ENCODE measurements at regions not wholly inside any gene's neighbourhood (a gene's known extent, or its start where the extent isn't known, plus 50 kb on each side); places are given as distances from the start of the nearest gene placed in this dataset.

DNA sequence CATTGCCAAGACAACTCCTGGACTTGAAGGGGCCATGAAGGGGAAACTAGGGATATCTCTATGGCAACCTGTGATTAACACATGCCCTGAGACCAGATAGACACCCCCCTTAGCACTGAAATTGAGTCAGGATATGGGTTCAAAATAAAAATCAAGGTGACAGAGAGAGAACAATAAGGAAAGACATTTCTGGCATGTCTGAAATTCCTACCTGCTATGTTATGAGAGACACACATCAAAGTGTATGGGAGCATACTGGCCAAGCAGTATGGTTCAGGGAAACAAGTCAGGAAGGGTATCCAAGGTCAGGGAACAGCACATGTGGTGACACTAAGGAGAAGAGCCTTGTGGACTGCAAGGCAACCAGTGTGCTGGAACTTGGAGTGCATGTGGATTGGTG lies 388.7 kb downstream of the SHQ1 start:
- no peak for DNase-seq (ENCODE audit: low read depth)

DNA sequence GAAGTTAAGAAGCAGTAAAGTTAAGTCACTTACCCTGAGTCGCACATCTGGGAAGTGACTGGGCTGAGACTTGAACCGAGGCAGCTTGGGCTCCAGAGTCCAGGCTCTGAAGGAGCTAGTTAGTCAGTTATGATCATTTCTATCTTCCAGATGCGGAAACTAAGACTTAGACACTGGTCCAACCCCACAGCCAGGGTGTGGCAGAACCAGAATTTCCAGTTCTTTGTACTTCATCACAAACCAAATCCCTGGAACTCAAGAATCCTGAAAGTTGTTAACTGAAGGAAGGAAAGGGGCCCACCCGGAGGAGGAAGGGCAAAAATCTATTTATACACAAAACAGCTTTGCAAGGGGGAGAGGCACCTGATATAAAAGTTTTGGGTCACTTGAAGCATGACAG lies 389.9 kb downstream of the SHQ1 start:
- no peak for DNase-seq (ENCODE audit: low read depth)

DNA sequence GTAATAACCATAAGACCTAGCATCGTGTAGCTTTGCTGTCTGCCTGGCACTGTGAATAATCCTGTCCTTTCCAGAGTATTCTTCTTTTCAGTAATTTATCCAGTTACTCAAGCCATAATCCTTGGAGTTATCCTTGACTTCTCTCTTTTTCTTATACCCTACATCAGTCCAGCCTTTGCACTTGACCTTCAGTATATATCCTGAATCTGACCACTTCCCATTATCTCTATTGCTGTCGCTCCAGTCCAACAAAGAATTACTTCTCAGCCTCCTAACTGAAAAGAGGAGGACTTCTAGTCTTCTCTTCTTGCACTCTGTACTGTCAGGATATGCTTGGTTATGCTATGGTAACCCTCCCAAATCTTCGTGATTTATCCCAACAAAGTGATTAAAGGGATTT lies 393.8 kb downstream of the SHQ1 start:
- no peak for DNase-seq (ENCODE audit: low read depth)

DNA sequence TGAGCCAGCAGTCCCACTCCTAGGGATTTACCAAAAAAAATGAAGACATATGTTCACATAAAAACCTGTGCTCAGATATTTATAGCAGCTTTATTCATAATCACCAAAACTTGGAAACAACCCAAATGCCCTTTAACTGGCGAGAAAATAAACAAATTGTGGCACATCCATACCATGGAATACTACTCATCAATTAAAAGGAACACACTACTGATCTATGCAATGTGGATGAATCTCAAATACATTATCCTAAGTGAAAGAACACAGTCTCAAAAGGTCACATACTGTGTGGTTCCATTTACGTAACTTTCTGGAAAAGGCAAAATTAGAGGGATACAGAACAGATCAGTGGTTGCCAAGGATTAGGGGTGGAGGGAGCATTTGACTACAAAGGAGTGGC lies 394.5 kb downstream of the SHQ1 start:
- DNase-seq (ENCODE audit: low read depth): no peak

DNA sequence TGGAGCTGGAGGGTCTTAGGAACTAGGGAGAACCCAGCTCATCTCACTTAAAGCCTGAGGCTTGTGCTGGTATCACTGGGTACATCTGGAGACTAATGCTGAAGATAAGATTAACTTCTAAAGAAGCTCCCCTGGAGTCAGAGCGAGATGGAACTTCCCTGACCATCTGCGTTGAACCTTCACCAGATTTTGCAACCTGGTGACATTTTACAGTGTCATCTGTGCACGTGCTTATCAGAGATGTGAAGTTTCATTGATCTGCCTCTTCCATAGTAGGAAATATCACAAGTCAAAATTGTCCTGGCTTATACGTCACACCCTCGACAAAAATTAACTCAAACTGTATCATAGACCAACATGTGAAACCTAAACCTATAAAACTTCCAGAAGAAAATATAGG lies 395.5 kb downstream of the SHQ1 start:
- DNase-seq (ENCODE audit: low read depth): no peak

DNA sequence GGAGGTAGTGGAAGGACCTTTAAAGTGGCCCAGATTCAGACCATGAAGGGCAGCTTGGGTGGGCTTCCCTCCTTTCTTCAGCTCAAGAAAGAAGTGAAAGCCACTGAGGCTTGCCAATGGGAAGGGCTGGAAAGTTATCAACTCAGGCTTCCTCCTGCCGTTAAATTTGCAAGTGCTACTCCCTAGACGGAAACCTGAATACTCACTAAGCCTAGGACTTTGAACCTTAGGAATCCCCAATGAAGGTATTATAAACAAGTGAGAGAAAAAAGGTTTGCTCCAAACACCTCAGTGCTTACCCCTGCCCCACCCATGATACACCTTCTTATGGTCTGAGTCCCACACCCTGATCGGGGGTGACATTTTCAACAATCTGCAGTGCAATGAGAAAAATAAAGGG lies 396.4 kb downstream of the SHQ1 start:
- no peak for DNase-seq (ENCODE audit: low read depth)

DNA sequence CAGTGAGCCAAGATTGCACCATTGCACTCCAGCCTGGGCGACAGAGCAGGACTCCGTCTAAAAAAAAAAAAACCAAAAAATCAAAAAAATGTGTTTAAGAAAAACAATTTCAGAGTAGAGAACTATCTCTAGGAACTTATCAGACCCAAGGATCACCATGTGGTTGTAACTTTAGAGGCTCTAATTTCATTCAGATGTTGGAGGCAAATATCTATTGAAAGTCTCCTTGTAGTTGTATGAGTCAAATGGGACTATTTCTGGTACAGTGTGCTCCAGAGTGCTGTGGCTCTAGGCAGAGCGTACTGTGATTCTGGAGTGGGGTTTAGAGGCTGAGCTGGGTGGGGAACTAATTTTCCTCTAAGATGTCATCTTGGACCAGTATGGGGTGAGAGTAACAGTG lies 398.7 kb downstream of the SHQ1 start:
- DNase-seq (ENCODE audit: low read depth): peak; percentile 61

DNA sequence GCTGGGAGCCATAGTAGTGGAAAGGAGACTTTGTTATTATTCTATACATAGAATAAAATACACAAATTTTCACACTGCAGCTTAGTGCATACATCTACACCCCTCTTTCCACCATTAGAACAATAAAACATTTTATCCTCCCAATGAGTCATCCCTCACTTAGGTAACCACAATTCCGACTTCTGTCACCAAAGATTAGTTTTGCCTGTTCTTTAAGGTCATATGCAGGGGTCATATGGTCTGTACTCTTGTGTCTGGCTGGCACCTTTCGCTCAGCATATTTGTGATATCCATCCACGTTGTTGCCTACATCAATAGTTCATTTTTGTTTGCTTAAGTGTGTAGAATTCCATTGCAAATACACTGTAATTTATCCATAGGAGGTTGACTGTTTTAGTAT lies 399.4 kb downstream of the SHQ1 start:
- DNase-seq (ENCODE audit: low read depth): no peak

DNA sequence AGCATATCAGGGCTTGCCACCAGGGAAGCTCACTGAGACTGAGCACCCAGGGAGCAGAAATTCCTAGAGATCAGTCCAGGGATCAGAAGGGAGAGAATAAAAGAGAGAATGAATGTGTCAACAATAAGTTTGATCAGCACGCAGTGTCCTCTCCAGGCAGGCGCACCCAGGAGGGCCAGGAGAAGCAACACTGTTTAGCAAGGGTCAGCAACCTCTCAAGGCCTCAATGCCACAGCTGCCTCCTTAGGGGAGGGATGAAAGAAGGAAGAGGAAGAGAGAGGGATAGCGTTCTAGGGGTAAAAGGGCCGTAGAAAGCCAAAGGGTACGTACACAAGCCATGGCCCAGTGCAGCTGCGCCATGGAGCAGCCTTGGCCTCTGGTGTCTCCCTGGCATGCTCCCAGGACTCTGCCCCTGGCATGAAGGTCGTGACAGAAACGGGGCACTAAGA lies 399.8 kb downstream of the SHQ1 start:
- no peak for DNase-seq (ENCODE audit: low read depth)

DNA sequence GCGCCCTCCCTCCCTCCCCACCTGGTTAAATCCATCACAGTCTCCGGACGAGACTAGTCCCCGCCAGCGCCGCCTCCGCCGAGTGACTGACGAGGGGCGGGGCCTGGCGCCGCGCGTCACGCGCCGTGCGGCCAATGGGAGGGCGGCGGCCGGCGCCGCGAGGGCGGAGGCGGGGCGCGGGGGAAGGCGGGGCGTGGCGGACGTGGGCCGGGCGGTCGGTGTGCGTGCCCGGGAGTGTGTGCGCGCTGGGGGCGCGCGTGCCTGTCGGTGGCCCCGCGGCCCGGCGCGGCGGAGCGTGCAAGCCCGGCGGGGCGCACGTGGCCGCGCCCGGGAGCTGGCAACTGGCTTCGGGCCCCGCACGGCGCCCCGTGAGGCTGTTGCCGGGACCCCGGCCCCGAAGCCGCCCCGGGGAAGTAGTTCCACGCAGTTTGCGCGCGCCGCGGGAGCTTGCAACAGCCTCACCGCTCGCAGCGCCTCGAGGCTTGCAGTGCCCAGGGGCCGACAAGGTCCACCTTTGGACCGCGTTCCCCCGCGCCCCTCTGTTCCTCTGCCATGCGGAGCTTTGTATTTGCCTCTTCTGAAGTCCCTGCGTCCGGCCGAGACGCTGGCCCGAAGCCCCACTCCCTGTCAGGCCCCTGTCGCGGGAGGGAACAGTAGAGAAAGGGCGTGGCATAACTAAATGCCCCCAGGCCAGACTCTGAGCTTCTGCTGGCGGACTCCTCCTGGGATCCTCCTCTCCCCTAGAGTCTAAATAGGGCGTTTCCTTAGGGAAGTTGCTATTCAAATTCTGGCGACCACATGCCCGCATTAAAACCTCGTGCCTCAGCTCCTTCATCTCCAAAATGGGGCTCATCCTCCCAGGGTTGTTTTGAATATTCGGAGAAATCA lies 400.9 kb downstream of the SHQ1 start:
- DNase-seq (ENCODE audit: low read depth): peak; percentile 83

DNA sequence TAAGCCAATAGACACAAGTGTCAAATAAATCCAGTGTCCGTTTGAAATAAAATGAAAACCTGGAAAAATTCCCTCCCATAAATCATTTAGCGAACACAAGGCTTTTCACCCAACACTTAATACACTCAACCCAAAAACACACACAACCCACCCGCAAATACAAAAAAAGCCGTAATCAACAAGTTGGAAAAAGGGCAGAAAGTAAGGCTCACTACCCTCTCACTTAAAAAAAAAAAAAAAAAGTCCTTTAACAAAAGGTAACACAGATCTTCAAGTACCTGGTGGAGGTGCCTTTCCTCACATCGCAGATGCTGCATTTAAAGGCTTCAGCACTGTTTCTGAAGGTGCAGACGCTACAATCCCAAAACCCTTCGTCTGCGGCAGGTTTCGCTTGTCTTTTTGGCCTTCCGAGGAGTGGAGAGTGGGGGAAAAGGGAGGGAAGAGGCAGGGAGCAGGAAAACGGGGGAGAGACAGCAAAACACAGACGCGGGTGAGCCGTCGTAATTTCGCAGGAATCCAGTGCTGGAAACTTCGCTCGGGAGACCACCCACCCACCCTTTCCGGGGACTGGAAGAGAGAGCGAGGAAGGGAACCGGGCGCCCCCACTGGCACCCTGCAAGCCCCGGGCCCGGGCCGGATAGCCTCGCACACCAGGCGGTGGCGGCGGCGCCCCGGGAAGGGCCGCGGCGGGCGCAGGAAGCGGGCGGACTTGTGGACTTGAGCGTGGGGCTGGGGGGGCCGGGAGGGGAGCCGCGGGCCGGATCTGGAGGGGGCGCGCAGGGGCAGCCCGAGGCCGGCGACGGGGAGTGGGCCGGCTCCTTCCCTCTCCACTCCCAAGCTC lies 401.8 kb downstream of the SHQ1 start, which contains the start of gene RYBP:
Gene RYBP, minus strand, starts transcription at position 404 of the 841 bp plus-strand sequence.
- DNase-seq (ENCODE audit: low read depth): no peak

DNA sequence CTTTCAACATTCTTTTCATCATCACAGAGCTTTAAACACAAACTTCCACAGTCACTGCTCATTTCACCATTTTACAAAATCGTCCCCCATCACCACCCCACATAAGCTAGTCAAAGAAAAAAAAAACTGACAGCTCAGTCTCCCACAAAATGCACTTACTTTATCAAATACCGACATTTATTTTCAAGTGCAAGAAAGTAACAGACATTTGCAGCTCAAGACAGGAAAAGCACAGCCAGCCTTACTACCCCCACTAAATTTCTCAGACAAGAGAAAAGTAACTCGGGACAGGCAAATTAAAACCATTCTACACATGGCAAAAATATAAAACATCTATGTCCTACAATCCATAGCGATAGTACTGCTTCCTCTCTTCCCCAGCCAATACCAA lies 402.4 kb downstream of the SHQ1 start:
- DNase-seq (ENCODE audit: low read depth): no peak

DNA sequence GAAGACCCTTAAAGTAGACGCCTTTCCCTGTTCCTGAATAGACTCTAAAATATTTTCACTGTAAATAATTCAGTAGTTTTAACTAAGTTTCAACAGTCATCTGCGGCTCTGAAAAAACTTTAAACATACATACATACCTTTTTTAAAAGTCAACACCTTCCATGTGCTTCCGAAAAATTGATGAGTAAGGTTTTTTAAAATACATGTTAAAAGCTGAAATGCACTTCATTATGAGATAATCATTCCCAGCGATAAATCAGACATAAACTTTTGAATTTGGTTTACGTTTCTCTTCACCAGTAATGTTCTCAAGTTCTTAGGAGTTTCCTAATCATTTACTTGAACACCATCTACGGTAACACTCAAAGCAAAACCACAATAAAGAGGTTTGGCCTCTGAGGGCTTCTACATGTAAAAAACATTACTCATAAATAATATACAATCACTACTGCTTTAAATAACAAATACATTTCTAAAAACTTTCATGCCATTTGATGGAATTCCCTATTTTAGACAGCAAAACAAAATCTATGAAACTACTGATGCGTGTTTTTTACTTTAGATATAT lies 403.5 kb downstream of the SHQ1 start:
- no peak for DNase-seq (ENCODE audit: low read depth)

DNA sequence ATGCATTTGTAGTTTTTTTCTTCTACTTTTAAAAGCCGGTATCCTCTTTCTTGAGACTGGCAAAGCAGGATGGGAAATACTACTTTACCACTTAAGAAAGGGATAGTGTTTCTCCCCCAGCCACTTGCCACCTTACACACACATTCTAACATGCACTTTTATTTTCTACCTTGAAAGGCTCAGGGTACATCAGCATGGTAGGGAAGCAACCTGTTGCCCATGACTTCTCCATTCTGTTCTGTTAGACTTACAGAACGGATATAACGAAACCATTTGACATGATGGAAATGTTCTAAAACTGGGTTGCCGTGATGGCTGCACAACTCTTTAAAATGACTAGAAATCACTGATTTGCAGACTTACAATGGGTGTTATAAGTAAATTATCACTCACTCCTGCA lies 405.5 kb downstream of the SHQ1 start:
- DNase-seq (ENCODE audit: low read depth): no peak

DNA sequence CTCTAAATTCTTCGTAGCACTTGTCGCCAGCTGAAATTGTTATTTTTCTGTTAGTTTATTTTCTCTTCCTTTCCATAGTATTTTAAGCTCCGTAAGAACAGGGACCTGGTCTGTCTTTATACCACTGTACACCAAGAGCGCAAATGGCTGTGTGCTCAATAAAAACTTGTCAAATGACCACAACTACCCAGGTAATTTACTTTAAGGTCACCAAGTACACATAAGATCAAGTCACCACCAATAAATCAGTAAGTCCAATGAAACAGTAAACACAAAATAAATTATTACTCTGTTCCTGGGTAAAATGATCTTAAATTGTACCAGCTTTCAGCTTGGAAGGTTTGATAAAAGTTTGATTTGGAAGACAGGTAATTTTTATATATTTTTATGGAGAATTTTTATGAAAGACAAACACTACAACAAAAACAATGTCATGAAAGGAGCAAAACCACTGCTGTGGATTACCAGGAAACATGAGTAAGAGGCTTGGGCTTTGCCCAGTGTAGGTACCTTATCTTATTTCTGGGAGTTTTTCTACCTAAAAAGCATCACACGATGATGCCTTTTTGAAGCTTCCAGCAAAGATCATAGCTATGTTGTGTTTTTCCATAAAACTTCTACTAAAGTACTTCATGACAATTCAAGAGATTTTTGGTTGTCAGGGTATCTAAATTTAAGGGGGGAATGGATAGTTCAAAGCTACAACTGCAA lies 406.8 kb downstream of the SHQ1 start:
- no peak for DNase-seq (ENCODE audit: low read depth)

DNA sequence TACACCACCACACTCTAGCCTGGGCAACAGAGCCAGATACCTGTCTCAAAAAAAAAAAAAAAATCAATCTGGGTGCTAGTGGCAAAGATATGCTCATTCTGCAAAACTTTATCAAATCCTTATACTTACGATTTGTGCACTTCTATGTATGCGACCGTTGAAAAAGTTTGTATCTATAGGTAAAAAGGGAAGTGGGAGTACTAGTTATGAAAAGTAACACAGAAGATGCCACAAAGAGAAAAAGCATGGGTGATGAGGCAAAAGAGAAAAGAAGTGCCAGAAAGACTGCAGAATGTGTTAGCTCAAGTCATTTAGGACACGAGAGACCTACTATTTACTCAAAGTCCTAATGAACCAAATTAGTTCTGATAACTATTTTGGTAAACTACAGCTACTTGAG lies 407.8 kb downstream of the SHQ1 start:
- no peak for DNase-seq (ENCODE audit: low read depth)

DNA sequence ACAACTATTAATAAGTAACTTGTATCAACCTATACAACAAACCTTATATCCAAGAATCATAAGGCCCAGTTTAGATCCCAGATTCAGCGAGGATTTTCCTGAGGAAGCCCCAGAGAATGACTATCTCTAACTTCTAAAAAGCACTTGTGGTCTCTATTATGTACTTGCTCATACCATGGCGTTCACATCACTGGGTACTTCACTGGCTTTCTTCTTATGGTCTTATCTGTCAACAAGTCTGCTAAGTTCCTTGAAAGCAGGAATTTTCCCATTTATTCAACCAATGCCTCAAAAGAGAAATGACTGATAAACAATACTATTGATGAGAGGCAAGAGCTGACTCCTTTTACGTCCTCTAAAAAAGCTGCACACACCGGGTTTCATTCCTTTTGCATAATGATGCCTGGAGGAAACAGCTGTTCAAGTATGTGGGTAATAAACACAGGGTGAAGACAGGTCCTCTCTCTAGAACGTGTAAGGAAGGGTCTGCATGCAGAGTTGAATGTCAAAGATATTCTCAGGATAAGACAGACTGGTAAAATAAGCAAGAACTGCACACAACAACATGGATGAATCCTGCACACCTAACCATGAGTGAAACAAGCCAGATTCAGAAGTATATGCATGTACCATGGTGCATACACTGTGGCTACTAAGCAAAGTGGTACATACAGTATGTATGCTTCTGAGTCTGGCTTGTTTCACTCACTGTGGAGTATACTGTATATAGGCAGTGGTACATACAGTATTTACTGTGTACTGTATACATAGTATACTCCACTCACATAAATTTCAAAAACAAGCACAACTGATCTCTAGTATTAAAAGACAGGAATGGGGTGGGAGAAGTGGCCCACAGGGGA lies 408.7 kb downstream of the SHQ1 start:
- no peak for DNase-seq (ENCODE audit: low read depth)

DNA sequence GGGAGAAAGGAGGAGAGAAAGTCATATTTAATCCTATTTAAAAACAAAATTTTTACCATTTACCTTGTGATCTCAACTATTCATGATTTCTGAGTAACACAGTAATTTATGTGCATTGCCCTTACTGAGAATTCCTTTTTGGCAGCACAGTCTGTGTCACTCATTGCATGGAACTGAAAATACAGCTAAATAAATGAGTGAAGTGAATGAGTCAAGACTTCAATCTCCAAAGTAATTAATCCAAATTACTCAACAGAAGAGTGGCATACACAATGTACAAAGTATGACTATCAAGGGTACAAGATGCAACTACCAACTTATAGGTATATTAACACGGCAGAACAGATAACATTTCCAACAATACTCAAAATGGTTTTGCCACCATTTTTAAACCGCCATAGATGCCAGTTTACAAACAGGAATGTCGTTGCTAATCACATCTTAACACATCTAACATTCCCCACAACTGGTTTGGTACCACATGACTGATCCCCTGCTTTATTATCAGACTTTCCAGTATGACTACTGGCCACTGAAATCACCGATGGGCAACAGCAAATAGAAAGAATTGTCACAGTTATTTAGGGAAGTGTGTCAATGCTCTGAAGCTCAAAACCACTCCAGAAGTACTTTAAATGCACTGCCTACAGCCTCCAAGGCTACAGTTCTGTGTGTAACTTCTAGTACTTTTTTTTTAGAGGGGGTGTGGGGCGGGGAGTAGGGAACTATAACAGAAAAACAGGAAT lies 410.4 kb downstream of the SHQ1 start:
- DNase-seq (ENCODE audit: low read depth): no peak

DNA sequence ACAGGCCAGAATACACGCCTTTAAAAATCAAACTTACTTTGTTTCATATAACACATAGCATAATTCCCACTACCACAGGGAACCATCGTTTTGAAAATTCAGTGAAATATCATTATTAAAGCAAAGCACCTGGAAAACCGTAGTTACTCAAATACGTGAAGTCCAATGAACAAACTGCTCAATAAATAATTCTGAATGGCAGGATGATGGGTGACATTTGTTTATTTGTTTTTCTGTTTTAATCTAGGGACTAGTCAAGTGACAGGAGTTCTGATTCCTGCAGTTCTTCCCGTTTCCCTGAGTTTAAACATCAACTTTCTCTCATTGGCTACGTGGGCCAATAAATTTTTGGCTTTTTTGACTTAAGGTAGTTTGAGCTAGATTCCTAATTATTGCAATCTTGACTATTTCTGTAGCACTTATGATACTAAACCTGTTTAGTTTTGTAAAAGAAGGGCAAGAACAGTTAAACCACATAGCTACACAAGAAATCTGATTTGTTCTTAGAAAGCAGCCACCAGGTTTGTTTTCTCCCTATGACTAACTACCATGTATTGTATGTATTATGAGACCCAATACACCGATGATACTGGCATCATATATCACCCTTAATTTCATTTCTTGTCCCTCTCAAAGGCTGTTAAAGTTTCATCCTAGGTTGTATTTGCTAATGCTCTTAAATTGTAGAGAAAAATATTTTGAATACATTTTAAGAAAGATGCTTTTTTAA lies 411.2 kb downstream of the SHQ1 start:
- DNase-seq (ENCODE audit: low read depth): no peak

DNA sequence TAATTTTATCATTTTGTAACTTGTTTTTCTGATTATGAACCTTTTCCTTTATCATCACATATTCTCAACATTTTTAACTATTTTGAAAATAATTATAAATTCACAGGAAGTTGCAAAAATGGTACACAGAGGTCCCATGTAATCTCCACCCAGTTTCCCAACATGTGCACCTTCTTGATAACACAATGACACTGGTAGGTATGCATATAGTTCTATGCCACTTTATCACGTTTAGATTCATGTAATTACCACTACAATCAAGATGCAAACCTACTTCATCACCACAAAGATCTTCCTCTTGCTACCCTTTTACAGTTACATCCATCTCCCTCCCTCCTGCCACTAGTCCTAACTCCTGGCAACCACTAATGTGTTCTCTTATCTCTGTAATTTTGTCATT lies 413.9 kb downstream of the SHQ1 start:
- DNase-seq (ENCODE audit: low read depth): no peak

All from GM04504 (cell line).